Choroid plexus epithelial cell (primary cell): ENCODE measurements at regions not wholly inside any gene's neighbourhood (a gene's known extent, or its start where the extent isn't known, plus 50 kb on each side); places are given as distances from the start of the nearest gene placed in this dataset.
A peak's percentile ranks its signal among the peaks of the same experiment; 100 is the strongest.
"Not testable (repeated sequence)": the region's sequence is repeated elsewhere in the genome, so short reads cannot be mapped to it uniquely, and the experiment has no call there.

Source experiments
- DNase-seq: peaks from one replicate; pipeline ENCODE4 v3.0.0-alpha.2; 2010; ENCODE audit warnings: low read depth
- H3K4me3 ChIP-seq: 2 replicates; pipeline ENCODE4 v1.5.1; 2011; ENCODE audit warnings: low read depth, mild to moderate bottlenecking, control low read depth, low read length, moderate library complexity
- CTCF ChIP-seq: conservative IDR thresholded peaks from 2 replicates; pipeline ENCODE4 v1.5.1; 2011; ENCODE audit warnings: low read depth, mild to moderate bottlenecking, control low read depth, inconsistent platforms, low read length, moderate library complexity

- TF ChIP-seq CTCF: no peak
- DNase-seq: peak; percentile 26
Observed at GRCh38 chr12:90449611-90450010, 505.4 kb downstream of the CCER1 start.

GRCh38 chr12:90443466-90443865, 511.5 kb downstream of the CCER1 start:
- not testable (repeated sequence) for H3K4me3 ChIP-seq, DNase-seq

More at GRCh38 chr12:90449611-90450010, 505.4 kb downstream of the CCER1 start:
- H3K4me3 ChIP-seq: no peak overlapping the region

- no peak for DNase-seq
- peak; percentile 3 for TF ChIP-seq CTCF
- no peak overlapping the region for H3K4me3 ChIP-seq
Observed at GRCh38 chr12:90441431-90441830, 513.5 kb downstream of the CCER1 start.

GRCh38 chr12:90428881-90429280, 526.1 kb downstream of the CCER1 start:
- no peak for TF ChIP-seq CTCF
- no peak overlapping the region for H3K4me3 ChIP-seq
- no peak for DNase-seq

- DNase-seq: no peak
- TF ChIP-seq CTCF: no peak
Observed at GRCh38 chr12:90428465-90428864, 526.5 kb downstream of the CCER1 start.

GRCh38 chr12:90423965-90424364, 531.0 kb downstream of the CCER1 start:
- no peak for DNase-seq
- no peak overlapping the region for H3K4me3 ChIP-seq
- no peak for TF ChIP-seq CTCF

More at GRCh38 chr12:90428465-90428864, 526.5 kb downstream of the CCER1 start:
- no peak overlapping the region for H3K4me3 ChIP-seq

GRCh38 chr12:90410962-90411361, 544.0 kb downstream of the CCER1 start:
- H3K4me3 ChIP-seq: no peak overlapping the region
- DNase-seq: no peak
- TF ChIP-seq CTCF: no peak

GRCh38 chr12:90407841-90408240, 547.1 kb downstream of the CCER1 start:
- TF ChIP-seq CTCF: peak; percentile 8
- peak; percentile 3 for DNase-seq
- no peak overlapping the region for H3K4me3 ChIP-seq
